Upper lobe of left lung (tissue), 6 donors: ENCODE measurements at regions not wholly inside any gene's neighbourhood (a gene's known extent, or its start where the extent isn't known, plus 50 kb on each side); places are given as distances from the start of the nearest gene placed in this dataset.

Source experiments
- ATAC-seq, 2 donors: fragments of 200-7000 bp; cut with Tn5 transposase; one replicate each; pipeline ENCODE4 v1.9.1; 2022; ENCODE audit warnings: mild to moderate bottlenecking in 2 of 2, moderate library complexity in 2 of 2; ENCODE audit not compliant: low FRiP score in 2 of 2
- DNase-seq, 2 donors: peaks; one replicate each; pipeline ENCODE4 v3.0.0-alpha.2; 2019 to 2020
- H3K27ac ChIP-seq, 4 donors: fragments of 200-600 bp; sonication (generic); one replicate each; pipeline ENCODE4 v1.5.1; 2016 to 2019
- H3K27me3 ChIP-seq, 4 donors: fragments of 200-600 bp; sonication (generic); one replicate each; pipeline ENCODE4 v1.5.1; 2017 to 2019
- H3K36me3 ChIP-seq, 4 donors: fragments of 200-600 bp; sonication (generic); one replicate each; pipeline ENCODE4 v1.5.1; 2016 to 2019
- H3K4me1 ChIP-seq, 4 donors: fragments of 200-600 bp; sonication (generic); one replicate each; pipeline ENCODE4 v1.5.1; 2018 to 2019
- H3K4me3 ChIP-seq, 4 donors: fragments of 200-600 bp; sonication (generic); one replicate each; pipeline ENCODE4 v1.5.1; 2017 to 2019; ENCODE audit warnings: mild to moderate bottlenecking in 2 of 4, moderate library complexity in 1 of 4
- H3K9me3 ChIP-seq, 4 donors: fragments of 200-600 bp; sonication (generic); one replicate each; pipeline ENCODE4 v1.5.1; 2018 to 2019
- CTCF ChIP-seq, 6 experiments: fragments of 450-650 bp in 4 of 6; fragments of 200-600 bp in 2 of 6; sonication (generic) in 2 of 6; IDR thresholded peaks; one replicate each; pipeline ENCODE4 v1.5.1; 2016 to 2019; ENCODE audit warnings: antibody characterized with exemption in 6 of 6
- EP300 ChIP-seq, 4 donors: sonication (generic); formaldehyde crosslinking; IDR thresholded peaks; one replicate each; pipeline ENCODE4 v1.5.1; 2017; ENCODE audit warnings: antibody characterized with exemption in 4 of 4, control low read depth in 2 of 4
- POLR2A ChIP-seq, 4 donors: fragments of 450-650 bp; IDR thresholded peaks; one replicate each; pipeline ENCODE4 v1.5.1; 2016 to 2017; ENCODE audit warnings: antibody characterized with exemption in 4 of 4, mild to moderate bottlenecking in 2 of 4
- POLR2AphosphoS5 ChIP-seq, 2 donors: sonication (generic); formaldehyde crosslinking; IDR thresholded peaks; one replicate each; pipeline ENCODE4 v1.5.1; 2017; ENCODE audit warnings: antibody characterized with exemption in 2 of 2
- WGBS, 2 donors: methylation state at CpG; one replicate each; pipeline ENCODE4 v1.1.5; 2017 to 2018; 5-methylcytosine and 5-hydroxymethylcytosine counted together
- donor health status: DM: no; HTN: no; CAD: no; lungs with moderate emphysema.
- donor health status: DM: no; HTN: yes; CAD: no; lungs with severe emphysema.

GRCh38 chr2:236969767-236970655 is 115.7 kb upstream of the COPS8 start:
- 68 to 77% methylated on average over 17 of the region's 17 CpGs for WGBS, 2 donors
- no peak for ATAC-seq
- Histone ChIP-seq H3K9me3 (no peaks in the 10 kb centered on the region), H3K36me3 (no peaks in the 10 kb centered on the region), H3K27me3 (no peaks in the 10 kb centered on the region), H3K27ac (peak overlapping the region in 2 of 4 donors; percentile 1 to 21), H3K4me3 (no peak overlapping the region), H3K4me1 (peaks cover 16 to 23% (median 18%) of the 10 kb centered on the region in 4 donors)
- TF ChIP-seq POLR2AphosphoS5 (IDR thresholded peaks at IDR 0.05) (no peak), EP300 (IDR thresholded peaks at IDR 0.05) (no peak), POLR2A (IDR thresholded peaks at IDR 0.05) (no peak), CTCF (IDR thresholded peaks at IDR 0.05) (no peak)
- DNase-seq = peak in 1 of 2 donors; percentile 27

DNA sequence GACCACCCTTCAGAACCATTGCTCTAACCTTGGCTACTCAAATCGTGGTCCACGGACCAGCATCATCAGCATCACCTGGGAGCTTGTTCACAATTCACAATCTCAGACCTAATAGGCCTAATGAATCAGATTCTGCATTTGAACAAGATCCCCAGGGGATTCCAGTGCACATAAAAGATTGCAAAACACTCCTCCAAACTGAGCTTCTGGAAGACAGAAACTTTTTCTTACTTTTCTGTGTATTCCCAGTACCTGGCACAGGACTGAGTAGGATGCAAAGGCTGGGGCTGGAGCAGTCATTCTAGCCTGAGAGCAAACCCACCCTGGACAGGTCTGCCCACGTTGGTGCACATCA is 115.1 kb upstream of the COPS8 start:
- Histone ChIP-seq H3K27me3 (no peaks in the 10 kb centered on the region), H3K4me1 (peaks cover 16 to 23% (median 18%) of the 10 kb centered on the region in 4 donors), H3K4me3 (no peak overlapping the region), H3K9me3 (no peaks in the 10 kb centered on the region), H3K27ac (peak overlapping the region in 2 of 4 donors; percentile 1 to 35), H3K36me3 (no peaks in the 10 kb centered on the region)
- no peak for TF ChIP-seq POLR2A (IDR thresholded peaks at IDR 0.05)
- TF ChIP-seq POLR2AphosphoS5 (IDR thresholded peaks at IDR 0.05) = no peak
- TF ChIP-seq EP300 (IDR thresholded peaks at IDR 0.05) = no peak
- no peak for TF ChIP-seq CTCF (IDR thresholded peaks at IDR 0.05)
- DNase-seq (peak in 1 of 2 donors; percentile 15), ATAC-seq (no peak)
- WGBS, 2 donors = 84 to 93% methylated on average over 2 to 3 of the region's 3 CpGs

- Histone ChIP-seq H3K4me3 (no peak overlapping the region), H3K9me3 (no peaks in the 10 kb centered on the region), H3K27me3 (no peaks in the 10 kb centered on the region), H3K4me1 (peaks cover 16 to 23% (median 18%) of the 10 kb centered on the region in 4 donors), H3K27ac (peak overlapping the region; percentile 37 to 84 (median 64)), H3K36me3 (no peaks in the 10 kb centered on the region)
- ATAC-seq (peak; percentile 41 to 61), DNase-seq (peak in 1 of 2 donors; percentile 83)
- peak; percentile 77 to 93 for TF ChIP-seq POLR2AphosphoS5 (IDR thresholded peaks at IDR 0.05)
- peak in 1 of 4 donors; percentile 5 for TF ChIP-seq POLR2A (IDR thresholded peaks at IDR 0.05)
- TF ChIP-seq EP300 (IDR thresholded peaks at IDR 0.05) = peak in 1 of 4 donors; percentile 67
- no peak for TF ChIP-seq CTCF (IDR thresholded peaks at IDR 0.05)
- 63 to 65% methylated on average over 15 of the region's 15 CpGs for WGBS, 2 donors
These were observed 114.4 kb upstream of the COPS8 start for GRCh38 chr2:236971131-236971821.

DNA sequence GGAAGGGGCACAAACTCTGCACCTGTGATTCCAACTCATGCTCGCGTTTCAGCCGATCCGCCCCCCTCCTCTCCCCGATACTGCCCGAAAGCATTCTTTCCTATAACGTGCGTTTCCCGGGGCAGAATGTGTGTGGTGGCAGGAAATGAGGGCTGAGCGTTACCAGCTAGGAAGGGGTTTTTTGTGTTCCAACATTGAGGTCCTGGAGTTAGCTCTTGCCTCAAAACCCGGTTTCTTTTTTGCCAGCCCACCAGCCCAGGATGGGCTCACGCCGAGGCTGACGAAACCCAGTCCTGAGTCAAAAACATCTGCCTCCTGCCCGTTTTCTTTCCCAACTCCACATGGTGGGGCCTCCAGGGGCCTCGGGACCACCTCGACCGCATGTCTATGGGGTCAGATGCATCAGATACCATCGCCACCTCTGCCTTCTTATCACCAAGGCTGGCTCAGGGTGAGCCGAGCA is 113.7 kb upstream of the COPS8 start:
- 54 to 61% methylated on average over 20 of the region's 20 CpGs for WGBS, 2 donors
- DNase-seq = peak in 1 of 2 donors; percentile 18
- peak overlapping the region; percentile 37 to 84 (median 64) for H3K27ac ChIP-seq

More for the DNA sequence above, 113.7 kb upstream of the COPS8 start:
- peaks cover 14 to 29% (median 18%) of the 10 kb centered on the region in 4 donors for H3K4me1 ChIP-seq
- H3K36me3 ChIP-seq = no peaks in the 10 kb centered on the region
- ATAC-seq = no peak
- H3K9me3 ChIP-seq = no peaks in the 10 kb centered on the region
- no peak overlapping the region for H3K4me3 ChIP-seq
- H3K27me3 ChIP-seq = no peaks in the 10 kb centered on the region
- TF ChIP-seq EP300 (IDR thresholded peaks at IDR 0.05) = no peak
- no peak for TF ChIP-seq POLR2A (IDR thresholded peaks at IDR 0.05)
- no peak for TF ChIP-seq CTCF (IDR thresholded peaks at IDR 0.05)
- TF ChIP-seq POLR2AphosphoS5 (IDR thresholded peaks at IDR 0.05) = no peak
